GM21786 (cell line): ENCODE measurements at regions not wholly inside any gene's neighbourhood (a gene's known extent, or its start where the extent isn't known, plus 50 kb on each side); places are given as distances from the start of the nearest gene placed in this dataset.
"Not testable (repeated sequence)": the region's sequence is repeated elsewhere in the genome, so short reads cannot be mapped to it uniquely, and the experiment has no call there.

Experiments
- ATAC-seq: cut with Tn5 transposase; IDR thresholded peaks from one replicate; pipeline ENCODE4 v1.9.1; 2021; ENCODE audit not compliant: unreplicated experiment

GRCh38 chr1:149228672-149229585, 125.6 kb upstream of the NBPF9 start:
- ATAC-seq: not testable (repeated sequence)

DNA sequence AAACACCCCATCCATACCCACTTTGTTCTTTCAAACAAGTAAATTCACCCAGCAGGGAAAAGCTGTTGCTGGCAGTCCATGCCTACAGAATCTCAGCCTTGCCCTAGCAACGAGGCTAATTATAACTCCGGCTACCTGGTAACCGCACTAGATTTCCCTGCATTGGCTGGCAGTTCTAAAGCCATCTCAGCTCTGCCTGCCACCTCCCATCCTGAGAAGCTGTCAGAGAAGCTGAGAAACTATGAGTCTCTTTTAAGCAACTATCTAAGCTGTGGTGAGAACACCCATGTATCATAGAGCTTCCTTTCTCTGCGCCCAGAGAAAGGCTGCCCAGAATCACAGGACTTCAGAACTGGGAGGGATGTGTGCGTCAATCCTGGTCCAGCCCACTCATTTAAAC, 126.5 kb upstream of the NBPF9 start:
- not testable (repeated sequence) for ATAC-seq

DNA sequence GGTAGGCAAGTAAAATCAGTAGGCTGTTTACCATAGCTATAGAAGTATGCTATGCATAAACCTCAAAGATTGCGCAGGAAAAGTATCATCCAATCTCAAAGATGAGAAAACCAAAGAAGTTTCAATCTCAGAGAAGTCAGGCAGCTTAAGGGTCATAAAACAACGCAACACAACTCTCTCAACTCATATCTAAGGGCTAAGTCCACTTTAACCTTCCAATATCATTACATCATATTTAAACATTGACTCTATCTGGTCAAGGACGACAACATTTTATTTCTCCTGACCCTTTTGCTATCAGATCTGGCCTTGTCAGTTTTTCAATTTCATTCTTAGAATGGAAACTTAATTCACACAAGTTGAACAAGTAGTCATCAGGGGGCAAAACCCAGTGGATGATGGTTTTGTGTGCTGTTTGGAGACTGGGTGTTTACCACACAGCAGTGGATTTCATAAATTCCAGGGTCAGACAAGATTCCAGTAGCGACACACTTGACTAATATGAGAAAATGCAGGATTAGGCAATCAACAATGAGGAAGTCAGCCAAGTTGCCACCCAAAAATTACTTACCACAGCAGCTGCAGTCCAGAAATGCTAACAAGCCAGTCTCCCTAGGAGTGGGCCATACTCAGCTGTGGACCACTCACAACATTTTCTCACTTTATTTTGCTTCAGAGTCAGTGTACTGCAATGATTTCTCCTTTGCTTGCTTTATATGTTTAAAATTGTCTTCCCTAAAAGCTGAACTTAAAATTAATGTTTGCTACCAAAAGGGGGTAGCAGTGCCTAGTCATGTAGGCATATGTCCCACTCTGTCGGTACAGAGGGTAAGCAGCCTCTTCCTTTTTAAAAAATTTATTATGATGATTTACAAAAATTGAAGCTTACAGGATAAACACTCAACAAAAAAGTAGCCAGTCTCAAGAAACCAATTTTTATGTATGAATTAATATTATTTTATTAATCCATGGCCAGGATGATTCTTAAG, 131.9 kb upstream of the NBPF9 start:
- ATAC-seq: not testable (repeated sequence)

DNA sequence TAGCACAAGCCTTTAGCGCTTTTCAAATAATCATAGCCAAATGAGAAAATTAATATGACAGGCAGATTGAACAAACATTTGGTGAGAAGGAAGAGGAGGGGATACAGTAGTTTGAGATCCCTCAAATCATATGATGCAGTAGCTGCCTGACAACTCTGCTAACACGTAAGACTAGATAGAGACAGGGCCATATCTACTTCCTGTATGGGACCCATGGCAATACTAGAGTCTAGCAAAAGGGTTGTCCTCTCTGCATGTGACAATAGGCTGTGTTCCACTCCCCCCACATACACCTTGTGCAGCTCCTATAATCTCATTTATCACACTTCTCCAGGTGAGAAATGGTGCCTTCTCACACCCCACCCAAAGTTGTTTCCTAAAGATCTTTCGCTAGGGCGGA, 134.2 kb upstream of the NBPF9 start:
- not testable (repeated sequence) for ATAC-seq

DNA sequence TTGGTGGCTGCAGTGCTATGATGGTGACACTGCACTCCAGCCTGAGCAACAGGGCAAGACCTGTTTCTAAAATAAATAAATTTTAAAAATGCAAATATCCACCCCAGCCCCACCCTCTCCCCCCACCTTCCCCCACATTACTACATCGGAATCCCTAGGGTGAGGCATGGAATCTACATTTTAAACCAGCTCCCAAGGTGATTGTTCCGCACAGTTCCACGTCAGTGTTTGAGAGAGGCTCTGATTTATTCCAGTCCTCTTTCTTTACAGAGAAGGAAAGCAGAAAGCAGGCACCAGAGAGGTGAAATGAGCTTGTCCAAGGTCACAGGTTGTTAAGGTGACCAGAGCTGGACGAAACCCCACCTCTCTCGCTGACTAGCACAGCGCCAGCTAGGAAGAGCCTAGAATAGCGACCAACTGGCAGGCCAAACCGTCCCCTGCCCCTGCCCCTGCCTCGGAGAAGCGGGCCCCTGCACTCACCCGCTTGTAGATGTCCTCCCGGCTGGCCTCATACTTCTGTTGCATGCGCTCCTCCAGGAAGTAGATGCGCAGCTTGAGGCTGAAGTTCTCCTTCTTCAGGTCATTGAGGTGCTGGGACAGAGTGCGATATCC, 136.7 kb upstream of the NBPF9 start:
- ATAC-seq: not testable (repeated sequence)

GRCh38 chr1:149240530-149240929, 137.2 kb upstream of the NBPF9 start:
- not testable (repeated sequence) for ATAC-seq

DNA sequence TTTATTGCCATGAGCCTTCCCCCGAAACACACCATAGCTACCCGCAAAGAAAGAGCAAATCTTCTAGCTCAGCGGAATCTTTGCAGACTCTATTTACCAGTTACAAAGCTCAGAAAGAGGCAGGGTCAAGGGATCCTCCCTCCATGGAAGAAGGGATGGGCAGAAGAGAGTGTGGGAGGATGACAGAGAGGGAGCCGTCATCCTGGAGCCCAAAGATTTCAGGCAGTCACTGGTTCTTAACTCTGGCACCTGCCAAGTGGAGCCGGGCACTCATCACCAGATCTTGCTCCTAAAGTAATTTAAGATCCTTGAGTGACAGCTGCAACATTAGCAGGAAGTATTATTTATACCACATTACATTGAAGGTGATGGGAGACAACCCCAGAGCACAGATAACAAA, 137.9 kb upstream of the NBPF9 start:
- not testable (repeated sequence) for ATAC-seq

DNA sequence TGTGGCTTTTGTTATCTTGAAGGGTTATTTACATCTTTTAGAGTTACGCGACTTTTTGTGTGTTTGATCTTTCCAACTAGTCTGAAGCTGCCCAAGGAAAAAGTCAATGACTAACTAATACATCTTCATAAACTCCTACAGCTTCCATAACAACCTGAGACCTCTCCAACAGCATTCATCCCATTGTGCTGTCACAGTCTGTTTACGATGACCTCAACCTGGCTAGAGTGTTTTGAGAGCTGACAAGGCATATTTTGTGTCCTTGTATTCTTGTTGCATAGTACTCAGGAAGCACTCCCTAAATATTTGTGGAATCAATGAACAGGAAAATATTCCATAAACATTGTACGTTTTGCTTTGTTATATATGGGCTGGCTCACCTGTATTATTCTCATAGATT, 140.2 kb upstream of the NBPF9 start:
- ATAC-seq: not testable (repeated sequence)

DNA sequence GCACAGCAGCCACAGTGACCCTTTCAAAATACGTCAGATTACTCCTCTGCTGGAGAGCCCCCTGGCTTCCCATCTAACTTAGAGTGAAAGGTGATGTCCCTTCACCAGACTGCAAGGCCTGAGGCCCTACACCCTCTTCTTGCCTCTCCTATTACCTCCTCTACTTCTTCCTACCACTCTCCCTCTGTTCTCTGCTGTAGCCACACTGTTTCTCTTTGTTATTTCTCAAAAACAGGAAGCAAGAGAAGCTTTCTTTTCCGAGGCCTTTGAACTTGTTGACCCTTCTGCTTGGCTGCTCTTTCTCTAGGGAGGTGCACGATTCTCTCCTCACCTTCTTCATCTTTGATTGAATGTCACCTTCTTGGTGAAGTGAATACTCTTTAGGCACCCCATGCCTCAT, 141.3 kb upstream of the NBPF9 start:
- ATAC-seq: not testable (repeated sequence)

DNA sequence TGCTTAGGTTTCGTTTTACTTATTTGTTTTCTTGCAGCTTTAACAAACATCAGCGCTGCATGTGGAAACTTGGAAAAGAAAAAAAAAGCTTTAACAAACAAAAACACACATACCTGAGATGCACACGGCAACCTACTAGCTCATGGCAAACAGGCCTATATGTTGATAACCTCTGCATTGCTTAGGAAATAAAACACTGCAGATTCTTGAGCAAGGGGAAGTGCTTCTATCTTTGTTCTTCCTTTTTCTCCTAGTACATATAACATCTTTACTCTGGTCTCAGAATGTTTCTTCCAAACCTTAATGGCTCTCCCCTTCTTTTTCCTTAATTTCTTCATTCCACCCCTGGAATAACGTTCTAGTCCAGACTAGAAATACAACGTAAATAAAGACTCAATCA, 142.9 kb upstream of the NBPF9 start:
- ATAC-seq: not testable (repeated sequence)

DNA sequence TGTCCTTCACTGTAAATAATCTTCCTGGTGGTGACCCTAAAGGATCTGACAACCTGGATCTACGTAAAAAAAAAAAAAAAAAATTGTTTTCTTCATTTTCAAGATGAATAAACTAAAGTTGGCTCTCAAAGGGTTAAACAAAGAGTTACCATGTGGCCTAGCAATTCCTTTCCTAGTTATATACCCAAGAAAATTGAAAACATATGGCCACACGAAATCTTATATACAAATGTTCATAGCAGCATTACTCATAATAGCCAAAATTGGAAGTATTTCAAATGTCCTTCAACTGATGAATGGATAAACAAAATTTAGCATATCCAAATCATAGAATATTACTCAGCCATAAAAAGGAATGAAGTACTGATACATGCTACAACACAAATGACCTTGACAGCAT, 145.3 kb upstream of the NBPF9 start:
- ATAC-seq: not testable (repeated sequence)

DNA sequence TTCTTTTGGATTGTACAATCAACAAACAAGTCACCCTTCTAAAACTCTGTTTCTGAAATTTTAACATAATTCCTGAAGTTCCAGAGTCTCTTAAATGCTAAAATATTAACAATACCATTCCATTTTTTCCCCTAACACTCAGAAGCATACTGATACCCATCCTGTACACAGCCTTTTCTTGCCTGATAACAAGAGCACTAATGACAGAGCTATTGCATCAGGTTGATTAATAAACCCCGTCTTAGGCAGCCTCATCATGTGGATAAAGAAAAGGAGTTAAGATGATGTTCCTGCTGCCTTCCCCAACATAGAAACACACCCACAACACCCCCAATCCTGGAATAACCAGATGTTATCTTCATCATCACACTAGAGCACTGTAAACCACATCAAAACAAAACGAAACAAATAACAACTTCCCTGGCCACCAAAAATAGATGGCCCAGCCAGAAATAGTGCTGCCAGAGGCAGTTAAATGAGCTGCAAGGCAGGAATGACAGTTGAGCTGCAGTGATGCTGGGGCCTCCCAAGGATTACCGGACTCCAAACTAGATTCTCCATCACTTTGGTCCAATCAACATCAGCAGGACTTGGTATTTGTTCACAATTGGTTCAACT, 146.6 kb upstream of the NBPF9 start:
- ATAC-seq: not testable (repeated sequence)

GRCh38 chr1:149254894-149255847, 151.8 kb upstream of the NBPF9 start:
- ATAC-seq: not testable (repeated sequence)

GRCh38 chr1:149260284-149260683, 156.9 kb upstream of the NBPF9 start:
- ATAC-seq: not testable (repeated sequence)

- not testable (repeated sequence) for ATAC-seq
Measured at GRCh38 chr1:149260736-149261340, 157.5 kb upstream of the NBPF9 start.

DNA sequence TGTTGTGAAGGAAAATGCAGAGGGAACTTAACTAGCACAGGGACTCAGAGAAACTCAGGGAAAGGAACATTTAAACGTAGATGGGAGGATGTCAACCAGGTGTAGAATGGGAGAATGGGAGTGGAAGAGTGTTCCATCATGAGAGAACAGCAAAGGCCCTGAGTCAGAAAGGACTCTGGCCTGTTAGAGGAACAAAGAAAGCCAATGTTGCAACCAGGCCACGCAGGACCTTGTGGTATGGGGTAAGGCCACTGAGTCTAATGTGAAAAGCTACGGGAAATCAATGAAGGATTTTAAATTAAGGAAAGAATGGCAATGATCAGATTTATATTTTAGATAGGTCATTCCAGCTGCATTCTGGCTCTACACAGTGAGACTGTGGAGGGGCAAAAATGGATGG, 163.9 kb upstream of the NBPF9 start:
- not testable (repeated sequence) for ATAC-seq

GRCh38 chr1:149269001-149269702, 165.8 kb upstream of the NBPF9 start:
- ATAC-seq: not testable (repeated sequence)

DNA sequence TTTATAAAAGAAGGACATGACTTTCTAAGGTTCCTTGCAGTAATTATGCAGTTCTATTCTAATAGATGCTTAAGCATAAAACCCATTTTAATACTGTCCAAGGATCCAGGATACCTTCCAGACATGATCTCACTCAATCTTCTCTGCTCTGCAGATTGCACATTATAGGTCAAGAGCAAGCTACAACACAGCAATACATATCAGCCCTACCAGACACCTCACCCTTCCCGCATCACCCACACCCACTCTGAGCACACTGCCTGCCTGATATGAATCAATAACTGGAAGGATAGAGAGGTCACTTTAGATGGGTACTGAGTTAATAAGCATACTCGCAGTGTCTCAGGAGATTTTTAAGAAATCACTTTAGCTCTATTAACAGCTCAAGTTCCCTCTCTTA, 166.5 kb upstream of the NBPF9 start:
- not testable (repeated sequence) for ATAC-seq
